ENCODE measurements at regions not wholly inside any gene's neighbourhood (a gene's known extent, or its start where the extent isn't known, plus 50 kb on each side); places are given as distances from the start of the nearest gene placed in this dataset.
A peak's percentile ranks its signal among the peaks of the same experiment; 100 is the strongest.

DNA sequence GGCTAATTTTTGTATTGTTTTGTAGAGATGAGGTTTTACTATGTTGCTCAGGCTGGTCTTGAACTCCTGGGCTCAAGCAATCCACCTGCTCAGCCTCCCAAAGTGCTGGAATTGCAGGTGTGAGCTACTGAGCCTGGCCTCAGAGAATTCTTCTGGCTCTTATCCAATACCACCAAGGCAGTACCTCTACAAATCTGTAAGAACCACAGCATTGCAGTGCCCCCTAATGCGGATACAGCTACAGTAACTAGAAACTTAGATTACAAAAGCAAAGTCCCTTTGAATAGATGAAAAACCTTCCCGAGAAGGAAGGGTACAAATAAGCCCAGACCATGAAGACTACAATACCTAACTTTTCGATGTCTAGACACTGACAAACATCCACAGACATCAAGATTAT is 107.9 kb upstream of the DPPA4 start:
- 72 to 84% methylated on average over 2 to 3 of the region's 3 CpGs for WGBS, 2 experiments (ENCODE audit: insufficient coverage in 1 of 2, insufficient read length in 1 of 2)

GRCh38 chr3:109442531-109442930 is 105.2 kb upstream of the DPPA4 start:
- TF ChIP-seq, protein P1, sequence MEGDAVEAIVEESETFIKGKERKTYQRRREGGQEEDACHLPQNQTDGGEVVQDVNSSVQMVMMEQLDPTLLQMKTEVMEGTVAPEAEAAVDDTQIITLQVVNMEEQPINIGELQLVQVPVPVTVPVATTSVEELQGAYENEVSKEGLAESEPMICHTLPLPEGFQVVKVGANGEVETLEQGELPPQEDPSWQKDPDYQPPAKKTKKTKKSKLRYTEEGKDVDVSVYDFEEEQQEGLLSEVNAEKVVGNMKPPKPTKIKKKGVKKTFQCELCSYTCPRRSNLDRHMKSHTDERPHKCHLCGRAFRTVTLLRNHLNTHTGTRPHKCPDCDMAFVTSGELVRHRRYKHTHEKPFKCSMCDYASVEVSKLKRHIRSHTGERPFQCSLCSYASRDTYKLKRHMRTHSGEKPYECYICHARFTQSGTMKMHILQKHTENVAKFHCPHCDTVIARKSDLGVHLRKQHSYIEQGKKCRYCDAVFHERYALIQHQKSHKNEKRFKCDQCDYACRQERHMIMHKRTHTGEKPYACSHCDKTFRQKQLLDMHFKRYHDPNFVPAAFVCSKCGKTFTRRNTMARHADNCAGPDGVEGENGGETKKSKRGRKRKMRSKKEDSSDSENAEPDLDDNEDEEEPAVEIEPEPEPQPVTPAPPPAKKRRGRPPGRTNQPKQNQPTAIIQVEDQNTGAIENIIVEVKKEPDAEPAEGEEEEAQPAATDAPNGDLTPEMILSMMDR (conservative IDR thresholded peaks at IDR 0.05) = no peak

More for the DNA sequence above, 107.9 kb upstream of the DPPA4 start:
- Mint-ChIP-seq H3K36me3 (ENCODE audit: low read depth) (no peaks in the 10 kb centered on the region), H3K4me3 (no peak overlapping the region), H3K27me3 (ENCODE audit: insufficient read depth) (no peaks in the 10 kb centered on the region), H3K4me1 (peaks cover 3% of the 10 kb centered on the region), H3K27ac (no peak overlapping the region), H3K9me3 (peaks cover 12% of the 10 kb centered on the region)
- Histone ChIP-seq H3K27me3 (ENCODE audit: control insufficient read depth, insufficient read depth, low read length, poor library complexity, severe bottlenecking) (no peaks in the 10 kb centered on the region), H3K27ac (ENCODE audit: low read depth, low read length) (no peak overlapping the region), H3K4me1 (ENCODE audit: control insufficient read depth, insufficient read depth, low read length) (no peaks in the 10 kb centered on the region), H3K4me3 (ENCODE audit: low read length) (no peak overlapping the region), H3K36me3 (ENCODE audit: control insufficient read depth, insufficient read depth, low read length) (no peaks in the 10 kb centered on the region), H3K9ac (ENCODE audit: extremely low read depth, low read length, poor library complexity, severe bottlenecking) (no peak overlapping the region), H3K9me3 (ENCODE audit: control insufficient read depth, low read length) (no peaks in the 10 kb centered on the region)
- TF ChIP-seq, protein P1 (conservative IDR thresholded peaks at IDR 0.05) = peak; percentile 32
- DNase-seq = no peak

DNA sequence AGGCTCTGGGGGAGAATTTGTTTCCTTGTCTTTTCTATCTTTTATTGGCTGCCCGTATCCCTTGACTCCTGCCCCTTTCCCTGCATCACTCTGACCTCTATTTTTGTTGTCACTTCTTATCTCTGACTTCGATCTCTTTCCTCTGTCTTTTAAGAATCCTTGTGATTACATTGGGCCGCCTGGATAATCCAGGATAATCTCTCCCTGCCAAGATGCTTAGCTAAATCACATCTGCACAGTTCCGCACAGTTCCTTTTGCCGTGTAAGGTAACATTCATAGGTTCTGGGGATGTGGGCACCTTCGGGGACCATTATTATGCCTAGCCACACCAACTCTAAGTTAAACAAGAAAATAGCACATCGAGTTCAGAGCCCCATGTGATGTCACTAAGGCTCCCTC is 103.0 kb upstream of the DPPA4 start:
- no peaks in the 10 kb centered on the region for H3K4me1 ChIP-seq (ENCODE audit: control insufficient read depth, insufficient read depth, low read length)
- H3K4me3 ChIP-seq (ENCODE audit: low read length) = no peak overlapping the region
- TF ChIP-seq, protein P1 (conservative IDR thresholded peaks at IDR 0.05) = no peak
- no peaks in the 10 kb centered on the region for H3K36me3 ChIP-seq (ENCODE audit: control insufficient read depth, insufficient read depth, low read length)
- Mint-ChIP-seq H3K4me1 (peaks cover 4% of the 10 kb centered on the region), H3K27ac (no peak overlapping the region), H3K4me3 (no peak overlapping the region), H3K36me3 (ENCODE audit: low read depth) (no peaks in the 10 kb centered on the region), H3K9me3 (no peaks in the 10 kb centered on the region), H3K27me3 (ENCODE audit: insufficient read depth) (no peaks in the 10 kb centered on the region)
- no peak overlapping the region for H3K27ac ChIP-seq (ENCODE audit: low read depth, low read length)
- no peak overlapping the region for H3K9ac ChIP-seq (ENCODE audit: extremely low read depth, low read length, poor library complexity, severe bottlenecking)
- 88 to 100% methylated on average over 1 to 7 of the region's 7 CpGs for WGBS, 2 experiments (ENCODE audit: insufficient coverage in 1 of 2, insufficient read length in 1 of 2)
- H3K9me3 ChIP-seq (ENCODE audit: control insufficient read depth, low read length) = no peaks in the 10 kb centered on the region
- H3K27me3 ChIP-seq (ENCODE audit: control insufficient read depth, insufficient read depth, low read length, poor library complexity, severe bottlenecking) = no peaks in the 10 kb centered on the region
- no peak for DNase-seq

More at GRCh38 chr3:109442531-109442930, 105.2 kb upstream of the DPPA4 start:
- H3K36me3 Mint-ChIP-seq (ENCODE audit: low read depth) = no peaks in the 10 kb centered on the region
- 83 to 90% methylated on average over 1 to 4 of the region's 4 CpGs for WGBS, 2 experiments (ENCODE audit: insufficient coverage in 1 of 2, insufficient read length in 1 of 2)
- H3K9me3 ChIP-seq (ENCODE audit: control insufficient read depth, low read length) = no peaks in the 10 kb centered on the region
- H3K4me3 Mint-ChIP-seq = no peak overlapping the region
- H3K9ac ChIP-seq (ENCODE audit: extremely low read depth, low read length, poor library complexity, severe bottlenecking) = no peak overlapping the region
- no peaks in the 10 kb centered on the region for H3K27me3 ChIP-seq (ENCODE audit: control insufficient read depth, insufficient read depth, low read length, poor library complexity, severe bottlenecking)
- no peaks in the 10 kb centered on the region for H3K27me3 Mint-ChIP-seq (ENCODE audit: insufficient read depth)
- H3K27ac Mint-ChIP-seq = no peak overlapping the region
- no peak for DNase-seq
- H3K4me1 ChIP-seq (ENCODE audit: control insufficient read depth, insufficient read depth, low read length) = no peaks in the 10 kb centered on the region
- no peak overlapping the region for H3K4me3 ChIP-seq (ENCODE audit: low read length)
- H3K4me1 Mint-ChIP-seq = peaks cover 4% of the 10 kb centered on the region
- H3K36me3 ChIP-seq (ENCODE audit: control insufficient read depth, insufficient read depth, low read length) = no peaks in the 10 kb centered on the region
- no peak overlapping the region for H3K27ac ChIP-seq (ENCODE audit: low read depth, low read length)
- H3K9me3 Mint-ChIP-seq = peaks cover 12% of the 10 kb centered on the region
